Suppressor macrophage (primary cell): ENCODE measurements at regions not wholly inside any gene's neighbourhood (a gene's known extent, or its start where the extent isn't known, plus 50 kb on each side); places are given as distances from the start of the nearest gene placed in this dataset.

Source experiments
- DNase-seq, 4 experiments: peaks; one replicate each; pipeline ENCODE4 v3.0.0-alpha.2; 2020 to 2022

- DNase-seq = no peak
These were observed 625.6 kb upstream of the SGO1 start for GRCh38 chr3:20811631-20812030.

DNA sequence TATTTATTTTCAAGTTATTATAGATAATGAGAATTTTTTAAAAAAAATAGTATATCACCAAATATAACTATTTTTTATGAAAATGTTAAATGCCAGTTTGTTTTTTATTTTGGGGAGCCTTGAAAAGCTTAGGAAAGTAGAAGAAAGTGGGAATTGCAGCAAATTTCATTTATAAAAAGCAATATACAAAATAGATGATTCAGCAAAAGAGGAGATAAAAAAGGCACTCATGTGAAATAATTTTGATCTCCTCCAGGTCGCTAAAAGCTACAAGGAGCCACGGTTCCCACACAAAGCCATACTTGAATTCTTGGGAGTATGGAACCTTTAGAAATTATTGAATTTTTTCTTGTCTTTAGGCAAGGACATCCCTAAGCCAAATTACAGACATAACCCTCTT lies 625.0 kb upstream of the SGO1 start:
- no peak for DNase-seq

- DNase-seq = no peak
These were observed 624.5 kb upstream of the SGO1 start for GRCh38 chr3:20810555-20810954.

GRCh38 chr3:20809356-20809755 lies 623.4 kb upstream of the SGO1 start:
- no peak for DNase-seq

DNA sequence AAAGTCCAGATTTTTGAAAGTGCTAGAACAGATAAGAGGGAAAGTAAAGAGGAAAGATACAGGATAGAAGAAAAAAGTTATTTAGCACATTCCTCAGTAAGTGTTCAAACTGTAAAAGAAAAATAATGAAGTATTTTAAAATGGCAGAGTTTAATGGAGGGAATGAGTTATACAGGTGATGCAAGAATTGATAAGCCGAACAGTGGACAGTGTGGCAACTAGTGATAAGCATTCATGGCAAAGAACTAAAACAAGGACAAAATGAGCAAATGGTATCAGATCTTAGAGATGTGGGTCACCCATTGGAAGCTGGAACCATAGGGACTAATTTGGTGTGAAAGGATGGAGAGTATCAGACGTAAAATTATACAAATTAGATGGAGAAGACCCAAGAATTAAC lies 622.9 kb upstream of the SGO1 start:
- no peak for DNase-seq

DNA sequence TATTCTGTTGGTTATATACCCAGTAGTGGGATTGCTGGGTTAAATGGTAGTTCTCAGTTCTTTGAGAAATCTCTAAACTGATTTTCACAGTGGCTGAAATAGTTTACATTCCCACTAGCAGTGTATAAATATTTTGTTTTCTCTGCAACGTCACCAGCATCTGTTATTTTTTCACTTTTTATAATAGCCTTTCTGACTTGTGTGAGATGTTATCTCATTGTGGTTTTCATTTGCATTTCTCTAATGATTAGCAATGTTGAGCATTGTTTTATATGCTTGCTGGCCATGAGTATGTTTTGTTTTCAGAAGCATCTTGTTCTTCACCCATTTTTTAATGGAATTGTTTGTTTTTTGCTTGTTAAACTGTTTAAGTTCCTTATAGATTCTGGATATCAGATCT lies 612.7 kb upstream of the SGO1 start:
- DNase-seq = no peak

- no peak for DNase-seq
These were observed 601.0 kb upstream of the SGO1 start for GRCh38 chr3:20787005-20787404.

- DNase-seq = no peak
These were observed 590.7 kb upstream of the SGO1 start for GRCh38 chr3:20776692-20777091.

DNA sequence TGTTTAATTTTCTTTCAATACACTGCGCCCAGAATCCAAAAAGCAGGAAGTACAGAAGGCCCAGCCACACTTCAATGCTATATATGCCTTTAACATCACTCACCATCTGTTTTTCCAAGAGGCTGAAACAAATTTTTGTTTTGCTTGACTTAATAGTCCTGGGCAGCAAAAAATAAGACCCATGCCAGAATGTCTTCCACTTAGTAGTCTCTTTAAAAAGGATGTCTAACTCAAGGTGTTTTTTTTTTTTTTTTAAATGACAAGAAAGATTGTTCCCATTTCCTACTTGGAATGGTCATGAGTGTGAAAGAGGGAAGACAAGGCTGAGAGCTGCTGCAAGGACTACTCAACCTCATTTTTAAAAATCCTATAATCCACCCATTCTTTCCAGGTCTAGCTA lies 590.3 kb upstream of the SGO1 start:
- no peak for DNase-seq

GRCh38 chr3:20773320-20773984 lies 587.4 kb upstream of the SGO1 start:
- no peak for DNase-seq

GRCh38 chr3:20772869-20773268 lies 586.9 kb upstream of the SGO1 start:
- DNase-seq = no peak

DNA sequence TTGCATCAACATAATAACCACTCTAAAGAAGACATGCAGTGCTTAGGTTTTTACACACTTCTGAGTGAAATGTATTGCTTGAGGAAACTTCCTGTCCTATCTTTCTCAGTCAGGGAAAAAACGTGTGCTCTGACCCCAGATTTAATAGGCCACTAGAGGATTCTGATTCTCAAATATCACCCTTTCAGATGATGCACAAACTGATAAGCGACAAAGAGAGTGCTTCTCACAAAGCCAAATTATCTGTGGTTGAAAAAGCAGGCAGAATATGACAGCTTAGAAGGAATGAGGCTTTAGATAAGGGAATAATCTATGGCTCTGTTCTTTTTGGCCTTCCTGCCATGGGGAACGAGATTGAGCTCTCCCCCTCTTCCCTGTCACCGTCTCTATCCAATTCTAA lies 583.4 kb upstream of the SGO1 start:
- no peak for DNase-seq

GRCh38 chr3:20760981-20761380 lies 575.0 kb upstream of the SGO1 start:
- no peak for DNase-seq

- no peak for DNase-seq
These were observed 566.4 kb upstream of the SGO1 start for GRCh38 chr3:20752416-20752815.

DNA sequence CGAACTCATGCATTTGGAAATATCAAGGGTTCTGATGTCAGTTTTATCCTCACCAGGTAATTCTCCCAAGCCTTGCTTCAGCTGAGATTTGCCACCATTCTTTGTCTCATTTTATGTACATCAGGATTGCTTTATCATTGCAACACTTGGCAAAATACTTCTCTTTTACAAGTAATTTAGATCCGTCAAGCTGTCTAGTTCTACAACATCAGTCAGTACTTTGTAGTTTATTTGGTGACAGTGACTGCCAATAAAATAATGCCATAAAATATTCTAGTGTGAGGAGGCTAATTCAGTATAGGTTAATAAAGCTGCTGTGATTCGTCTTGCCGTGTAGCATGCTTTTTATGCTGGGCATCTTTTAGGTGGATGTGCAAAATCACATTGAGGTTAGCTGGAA lies 565.3 kb upstream of the SGO1 start:
- DNase-seq = no peak

DNA sequence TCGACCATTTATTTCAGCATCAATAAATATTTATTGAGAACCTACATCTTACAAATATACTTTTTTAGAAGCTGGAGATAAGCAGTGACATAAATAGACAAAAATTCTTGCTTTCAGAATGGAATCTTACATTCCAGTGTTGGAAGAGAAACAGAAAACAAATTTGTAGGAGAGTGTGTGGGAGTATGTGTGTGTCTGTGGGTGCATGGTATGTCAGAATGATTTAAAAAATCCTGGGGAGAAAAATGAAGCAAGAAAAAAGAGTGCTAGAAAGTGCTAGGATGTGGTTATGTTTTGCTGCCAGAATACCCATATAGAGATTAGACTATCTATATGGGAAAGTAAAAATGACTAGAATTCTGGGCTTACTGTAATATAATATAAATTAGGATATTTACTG lies 561.7 kb upstream of the SGO1 start:
- no peak for DNase-seq

DNA sequence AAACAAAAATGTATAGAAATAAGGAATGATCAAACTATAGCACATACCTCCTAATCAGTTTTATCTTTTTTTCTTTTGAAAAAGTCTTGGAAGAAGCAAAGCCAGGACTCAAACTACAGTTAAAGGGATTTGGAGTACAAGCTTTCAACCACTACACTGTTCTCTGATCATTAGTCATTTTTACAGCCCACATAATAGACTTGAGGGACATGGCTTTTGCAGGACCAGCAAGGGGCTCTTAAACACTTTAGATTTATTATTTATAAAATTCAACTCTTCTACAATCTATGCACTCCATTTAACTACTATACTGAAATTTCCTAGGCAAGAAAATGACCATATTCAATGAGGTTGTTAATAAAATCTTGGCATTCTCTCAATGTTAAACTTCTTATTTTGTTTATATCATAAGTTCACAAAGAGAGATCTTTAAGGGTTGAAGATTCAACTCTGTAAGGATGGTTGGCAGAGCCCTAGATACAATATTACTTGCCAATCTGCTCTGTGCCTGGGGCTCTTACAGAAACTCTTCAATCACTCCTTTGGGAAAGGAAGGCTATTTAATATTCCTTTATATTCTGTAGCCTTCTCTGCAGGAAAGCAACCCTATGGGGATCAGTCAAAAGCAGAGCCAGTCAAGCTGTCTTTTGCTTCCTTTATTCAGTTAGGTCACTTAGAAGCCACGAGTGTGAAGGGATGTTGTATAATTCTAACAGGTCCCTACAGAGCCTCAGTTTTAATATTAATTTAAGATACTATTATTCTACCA lies 557.7 kb upstream of the SGO1 start:
- DNase-seq = no peak

GRCh38 chr3:20742903-20743552 lies 557.0 kb upstream of the SGO1 start:
- DNase-seq = no peak

DNA sequence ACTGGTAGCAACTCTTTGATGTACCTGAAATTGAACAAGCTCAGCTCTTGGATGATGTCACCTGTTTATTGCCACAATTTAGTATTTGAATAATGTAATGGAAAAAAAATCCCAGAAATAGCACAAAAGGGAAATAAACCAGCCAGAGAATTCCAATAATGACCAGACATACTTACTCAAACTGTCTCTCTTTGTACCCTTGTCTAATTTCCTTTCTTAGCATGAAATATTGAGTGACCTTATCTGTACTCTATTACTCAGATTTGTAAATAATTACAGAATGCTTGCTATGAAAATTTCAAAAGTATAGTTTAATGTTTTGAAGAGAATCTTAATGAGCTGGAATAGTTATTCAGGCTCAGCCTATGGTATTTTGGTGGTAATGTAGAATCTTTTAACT lies 555.4 kb upstream of the SGO1 start:
- no peak for DNase-seq

DNA sequence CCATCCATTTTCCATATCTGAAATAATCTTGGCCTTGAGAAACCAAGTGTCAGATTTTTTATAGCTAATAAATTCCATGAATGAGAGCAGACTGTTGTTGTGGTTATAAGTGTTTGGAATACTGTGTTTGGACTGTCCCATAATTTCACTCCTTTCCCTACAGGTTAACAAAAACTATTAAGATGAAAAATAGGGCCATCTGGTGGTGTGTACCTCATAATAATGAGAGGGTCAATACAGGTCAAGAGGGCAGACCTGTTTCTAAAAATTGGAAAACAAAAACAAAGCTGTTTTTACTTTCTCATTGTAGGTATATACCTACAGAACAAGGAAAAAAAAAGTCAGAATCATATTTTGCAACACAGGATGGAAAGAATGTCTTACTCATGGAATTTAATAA lies 553.8 kb upstream of the SGO1 start:
- no peak for DNase-seq

DNA sequence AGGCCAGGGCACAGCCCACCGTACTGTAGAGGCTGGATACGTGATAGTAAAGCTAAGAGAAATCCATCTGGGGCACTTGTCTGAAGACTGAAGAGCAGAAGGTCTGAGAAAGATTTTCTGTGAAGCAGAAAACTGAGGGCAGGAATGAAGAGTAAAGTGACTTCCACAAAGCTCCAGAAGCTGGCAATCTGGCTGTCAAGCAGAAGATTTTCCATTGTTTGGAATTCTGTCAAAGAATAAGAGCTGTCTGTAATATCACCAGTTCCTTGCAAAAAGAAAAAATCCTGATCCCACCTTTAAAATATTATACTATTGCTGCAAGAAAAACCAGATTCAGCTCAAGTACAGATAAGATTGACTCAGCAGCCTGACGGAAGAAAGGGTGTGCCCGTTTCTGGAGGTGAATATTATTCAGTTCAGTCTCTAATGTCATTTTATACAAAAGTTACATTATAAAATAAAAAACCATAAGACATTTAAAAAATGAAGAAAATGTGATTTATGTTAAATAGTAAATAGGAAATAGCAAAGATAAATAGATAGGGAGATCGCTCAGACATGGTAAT lies 550.4 kb upstream of the SGO1 start:
- DNase-seq = no peak

- DNase-seq = no peak
These were observed 543.2 kb upstream of the SGO1 start for GRCh38 chr3:20729185-20729584.

DNA sequence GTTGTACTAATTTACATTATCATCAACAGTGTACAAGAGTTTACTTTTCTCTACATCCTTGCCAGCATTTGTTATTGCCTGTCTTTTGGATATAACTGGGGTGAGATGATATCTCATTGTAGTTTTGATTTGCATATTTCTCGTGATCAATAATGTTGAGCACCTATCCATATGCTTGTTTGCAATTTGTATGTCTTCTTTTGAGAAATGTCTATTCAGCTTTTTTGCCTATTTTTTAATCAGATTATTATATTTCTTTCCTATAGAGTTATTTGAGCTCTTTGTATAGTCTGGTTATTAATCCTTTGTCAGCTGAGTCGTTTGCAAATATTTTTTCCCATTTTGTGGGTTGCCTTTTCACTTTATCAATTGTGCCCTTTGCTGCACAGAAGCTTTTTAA lies 540.8 kb upstream of the SGO1 start:
- DNase-seq = no peak

- no peak for DNase-seq
These were observed 538.2 kb upstream of the SGO1 start for GRCh38 chr3:20724241-20724640.
